SU-DHL-6 (cell line): ENCODE measurements at regions not wholly inside any gene's neighbourhood (a gene's known extent, or its start where the extent isn't known, plus 50 kb on each side); places are given as distances from the start of the nearest gene placed in this dataset.

Source experiments
- H2AFZ ChIP-seq: fragments of 200-600 bp; sonication (generic); 2 replicates; pipeline ENCODE4 v1.6.1; 2014; ENCODE audit warnings: low read depth, mild to moderate bottlenecking, moderate library complexity, mixed read lengths, antibody characterized with exemption, low read length; ENCODE audit not compliant: severe bottlenecking
- H3F3A ChIP-seq: fragments of 200-600 bp; shearing (Covaris generic); 2 replicates; pipeline ENCODE4 v1.6.0; 2016; ENCODE audit warnings: antibody characterized with exemption, mild to moderate bottlenecking; ENCODE audit not compliant: insufficient read depth
- H3K27ac ChIP-seq: fragments of 200-600 bp; sonication (generic); 2 replicates; pipeline ENCODE4 v1.5.1; 2016; ENCODE audit warnings: low read depth, mild to moderate bottlenecking, low read length, moderate library complexity, mixed read lengths
- H3K27me3 ChIP-seq: fragments of 200-600 bp; sonication (generic), shearing (Covaris generic); 2 replicates; pipeline ENCODE4 v1.6.0; 2014; ENCODE audit warnings: mild to moderate bottlenecking, low read length
- H3K36me3 ChIP-seq: fragments of 200-600 bp; sonication (generic); 2 replicates; pipeline ENCODE4 v1.6.1; 2014; ENCODE audit warnings: mild to moderate bottlenecking, low read length, mixed read lengths
- H3K4me2 ChIP-seq: fragments of 300-600, 200-600 bp; shearing (Covaris generic), sonication (generic); 2 replicates; pipeline ENCODE4 v1.6.0; 2014; ENCODE audit warnings: low read length, low read depth, mild to moderate bottlenecking; ENCODE audit not compliant: poor library complexity, severe bottlenecking
- H3K4me3 ChIP-seq: fragments of 200-600 bp; sonication (generic); 2 replicates; pipeline ENCODE4 v1.5.1; 2014; ENCODE audit warnings: antibody characterized with exemption, low read length, mild to moderate bottlenecking, mixed read lengths; ENCODE audit not compliant: insufficient read depth, poor library complexity, severe bottlenecking
- H3K79me2 ChIP-seq: fragments of 200-600 bp; sonication (generic); 2 replicates; pipeline ENCODE4 v1.6.1; 2014; ENCODE audit warnings: mild to moderate bottlenecking, low read length, moderate library complexity; ENCODE audit not compliant: insufficient read depth
- H3K9ac ChIP-seq: fragments of 200-600 bp; sonication (generic); 2 replicates; pipeline ENCODE4 v1.7.0; 2014; ENCODE audit warnings: mild to moderate bottlenecking, low read length
- H3K9me2 ChIP-seq: fragments of 200-600 bp; sonication (generic); replicated peaks from 2 replicates; pipeline ENCODE4 v1.6.1; 2014; ENCODE audit warnings: low read length; ENCODE audit not compliant: insufficient read depth
- H3K9me3 ChIP-seq: fragments of 200-600 bp; sonication (generic); 2 replicates; pipeline ENCODE4 v1.6.1; 2014; ENCODE audit warnings: low read length, mixed read lengths; ENCODE audit not compliant: insufficient read depth
- H4K20me1 ChIP-seq: fragments of 200-600 bp; sonication (generic); 2 replicates; pipeline ENCODE4 v1.6.1; 2014; ENCODE audit warnings: low read depth, mild to moderate bottlenecking, antibody characterized with exemption, low read length, moderate library complexity, mixed read lengths
- CTCF ChIP-seq: fragments of 200-600 bp; sonication (generic); IDR thresholded peaks from one replicate; pipeline ENCODE4 v1.5.1; 2017; ENCODE audit warnings: antibody characterized with exemption, mild to moderate bottlenecking, low read length, moderate library complexity; ENCODE audit not compliant: insufficient read depth, poor library complexity, severe bottlenecking
- EZH2phosphoT487 ChIP-seq: fragments of 200-600 bp; sonication (generic), shearing (Covaris generic); conservative IDR thresholded peaks from 2 replicates; pipeline ENCODE4 v1.6.1; 2018; ENCODE audit warnings: mild to moderate bottlenecking, antibody characterized with exemption, low read length, moderate library complexity, mixed read lengths

GRCh38 chr16:65744401-65744800 lies 622.1 kb upstream of the CDH5 start:
- no peak overlapping the region for H3K27ac ChIP-seq
- H3K4me2 ChIP-seq: no peak overlapping the region
- no peak overlapping the region for H2AFZ ChIP-seq
- H3K79me2 ChIP-seq: no peaks in the 10 kb centered on the region
- no peak overlapping the region for H3K4me3 ChIP-seq
- no peak overlapping the region for H3K9ac ChIP-seq
- H3F3A ChIP-seq: no peaks in the 10 kb centered on the region
- H3K36me3 ChIP-seq: no peaks in the 10 kb centered on the region
- H4K20me1 ChIP-seq: no peaks in the 10 kb centered on the region
- no peaks in the 10 kb centered on the region for H3K9me2 ChIP-seq
- H3K27me3 ChIP-seq: no peaks in the 10 kb centered on the region
- TF ChIP-seq EZH2phosphoT487 (no peak), CTCF (no peak)
- no peaks in the 10 kb centered on the region for H3K9me3 ChIP-seq

DNA sequence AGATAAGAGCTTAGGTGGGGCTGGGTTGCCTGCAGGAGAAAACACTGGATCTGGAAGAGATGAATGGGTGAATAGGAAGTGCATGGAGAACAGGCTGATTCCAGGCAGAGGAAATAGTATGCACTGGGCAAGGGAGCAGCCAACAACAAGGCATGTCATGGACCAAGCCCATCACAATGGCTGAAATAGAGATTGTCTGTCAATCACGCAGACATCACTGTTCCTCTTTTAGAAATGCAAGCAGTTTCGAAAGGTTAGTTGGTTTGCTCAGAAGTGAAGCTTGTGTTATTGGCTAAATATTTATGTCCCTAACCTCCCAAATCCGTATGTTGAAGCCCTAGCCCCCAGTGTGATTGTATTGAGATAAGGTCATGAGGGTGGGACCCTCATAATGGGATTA lies 621.7 kb upstream of the CDH11 start:
- Histone ChIP-seq H3K4me3 (no peak overlapping the region), H3K27me3 (no peaks in the 10 kb centered on the region), H3K36me3 (no peaks in the 10 kb centered on the region), H3K27ac (no peak overlapping the region), H3K9me3 (no peaks in the 10 kb centered on the region), H3K9ac (no peak overlapping the region), H3K79me2 (no peaks in the 10 kb centered on the region), H4K20me1 (no peaks in the 10 kb centered on the region), H2AFZ (no peak overlapping the region), H3K4me2 (no peak overlapping the region), H3F3A (no peaks in the 10 kb centered on the region), H3K9me2 (no peaks in the 10 kb centered on the region)
- TF ChIP-seq EZH2phosphoT487 (no peak), CTCF (no peak)

- Histone ChIP-seq H3K36me3 (no peaks in the 10 kb centered on the region), H3K4me2 (no peak overlapping the region), H3K27me3 (no peaks in the 10 kb centered on the region), H3K9me2 (no peaks in the 10 kb centered on the region), H2AFZ (no peak overlapping the region), H4K20me1 (no peaks in the 10 kb centered on the region), H3K27ac (no peak overlapping the region), H3K9me3 (no peaks in the 10 kb centered on the region), H3K4me3 (no peak overlapping the region), H3F3A (no peaks in the 10 kb centered on the region), H3K79me2 (no peaks in the 10 kb centered on the region), H3K9ac (no peak overlapping the region)
- TF ChIP-seq CTCF (no peak), EZH2phosphoT487 (no peak)
These were observed 618.8 kb upstream of the CDH11 start for GRCh38 chr16:65740711-65741110.

DNA sequence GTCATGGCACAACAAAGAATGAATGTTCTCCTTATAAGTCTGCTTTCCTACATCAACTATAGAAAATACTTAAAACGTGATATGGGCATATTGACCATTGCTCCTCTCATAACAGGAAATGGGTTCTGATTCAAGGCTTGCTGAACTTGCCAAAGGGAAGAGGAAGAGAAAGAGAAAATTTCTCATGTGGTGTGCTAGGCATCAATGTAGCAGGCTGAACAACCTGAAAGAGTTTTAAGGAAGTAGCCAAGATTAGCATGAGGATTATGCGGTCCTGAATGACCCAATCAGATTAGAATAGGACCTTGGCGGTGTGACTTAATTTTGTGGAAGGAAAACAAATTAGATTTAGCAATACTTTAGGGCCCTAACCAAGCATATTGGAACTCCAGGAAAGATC lies 617.7 kb upstream of the CDH11 start:
- H3K4me3 ChIP-seq: no peak overlapping the region
- no peak overlapping the region for H3K27ac ChIP-seq
- H3K4me2 ChIP-seq: no peak overlapping the region
- no peak overlapping the region for H2AFZ ChIP-seq
- TF ChIP-seq CTCF: no peak
- TF ChIP-seq EZH2phosphoT487: no peak
- H3K27me3 ChIP-seq: no peaks in the 10 kb centered on the region
- no peak overlapping the region for H3K9ac ChIP-seq
- no peaks in the 10 kb centered on the region for H4K20me1 ChIP-seq
- no peaks in the 10 kb centered on the region for H3K9me3 ChIP-seq
- no peaks in the 10 kb centered on the region for H3K36me3 ChIP-seq
- H3K9me2 ChIP-seq: no peaks in the 10 kb centered on the region
- no peaks in the 10 kb centered on the region for H3F3A ChIP-seq
- no peaks in the 10 kb centered on the region for H3K79me2 ChIP-seq
